ENCODE measurements at regions not wholly inside any gene's neighbourhood (a gene's known extent, or its start where the extent isn't known, plus 50 kb on each side); places are given as distances from the start of the nearest gene placed in this dataset.
A peak's percentile ranks its signal among the peaks of the same experiment; 100 is the strongest.

GRCh38 chr16:59126486-59126885, 392.4 kb upstream of the GOT2 start:
- Mint-ChIP-seq H3K27ac (no peak overlapping the region), H3K9me3 (no peaks in the 10 kb centered on the region), H3K4me1 (peaks cover 11% of the 10 kb centered on the region), H3K36me3 (ENCODE audit: low read depth) (no peaks in the 10 kb centered on the region), H3K4me3 (no peak overlapping the region), H3K27me3 (ENCODE audit: low read depth) (no peaks in the 10 kb centered on the region)
- TF ChIP-seq CTCF (IDR thresholded peaks at IDR 0.05; ENCODE audit: unreplicated experiment in 3 of 3): no peak

GRCh38 chr16:59124056-59124455, 389.9 kb upstream of the GOT2 start:
- no peak for TF ChIP-seq CTCF (IDR thresholded peaks at IDR 0.05; ENCODE audit: unreplicated experiment in 3 of 3)
- Mint-ChIP-seq H3K27ac (no peak overlapping the region), H3K4me3 (no peak overlapping the region), H3K36me3 (ENCODE audit: low read depth) (no peaks in the 10 kb centered on the region), H3K27me3 (ENCODE audit: low read depth) (no peaks in the 10 kb centered on the region), H3K4me1 (peaks cover 16% of the 10 kb centered on the region), H3K9me3 (no peaks in the 10 kb centered on the region)

GRCh38 chr16:59123479-59123878, 389.4 kb upstream of the GOT2 start:
- Mint-ChIP-seq H3K9me3 (no peaks in the 10 kb centered on the region), H3K4me3 (no peak overlapping the region), H3K36me3 (ENCODE audit: low read depth) (no peaks in the 10 kb centered on the region), H3K27ac (no peak overlapping the region), H3K27me3 (ENCODE audit: low read depth) (no peaks in the 10 kb centered on the region), H3K4me1 (peaks cover 16% of the 10 kb centered on the region)
- TF ChIP-seq CTCF (IDR thresholded peaks at IDR 0.05; ENCODE audit: unreplicated experiment in 3 of 3): no peak

- no peak for TF ChIP-seq CTCF (IDR thresholded peaks at IDR 0.05; ENCODE audit: unreplicated experiment in 3 of 3)
- no peaks in the 10 kb centered on the region for H3K36me3 Mint-ChIP-seq (ENCODE audit: low read depth)
- H3K4me1 Mint-ChIP-seq: peaks cover 16% of the 10 kb centered on the region
- H3K27ac Mint-ChIP-seq: no peak overlapping the region
- no peaks in the 10 kb centered on the region for H3K9me3 Mint-ChIP-seq
- no peaks in the 10 kb centered on the region for H3K27me3 Mint-ChIP-seq (ENCODE audit: low read depth)
- no peak overlapping the region for H3K4me3 Mint-ChIP-seq
Observed at GRCh38 chr16:59122262-59122537, 388.1 kb upstream of the GOT2 start.

- H3K27ac Mint-ChIP-seq: peak overlapping the region in 2 of 3 experiments; percentile 16 to 74
- no peak for TF ChIP-seq CTCF (IDR thresholded peaks at IDR 0.05; ENCODE audit: unreplicated experiment in 3 of 3)
- no peak overlapping the region for H3K4me3 Mint-ChIP-seq
- peaks cover 16% of the 10 kb centered on the region for H3K4me1 Mint-ChIP-seq
- no peaks in the 10 kb centered on the region for H3K36me3 Mint-ChIP-seq (ENCODE audit: low read depth)
- no peaks in the 10 kb centered on the region for H3K27me3 Mint-ChIP-seq (ENCODE audit: low read depth)
- no peaks in the 10 kb centered on the region for H3K9me3 Mint-ChIP-seq
Observed at GRCh38 chr16:59121411-59122261, 387.5 kb upstream of the GOT2 start.

GRCh38 chr16:59116744-59117143, 382.6 kb upstream of the GOT2 start:
- no peaks in the 10 kb centered on the region for H3K36me3 Mint-ChIP-seq (ENCODE audit: low read depth)
- H3K4me1 Mint-ChIP-seq: peaks cover 8% of the 10 kb centered on the region
- H3K27ac Mint-ChIP-seq: no peak overlapping the region
- no peak for TF ChIP-seq CTCF (IDR thresholded peaks at IDR 0.05; ENCODE audit: unreplicated experiment in 3 of 3)
- H3K4me3 Mint-ChIP-seq: no peak overlapping the region
- no peaks in the 10 kb centered on the region for H3K27me3 Mint-ChIP-seq (ENCODE audit: low read depth)
- no peaks in the 10 kb centered on the region for H3K9me3 Mint-ChIP-seq

Measured in nephron (organoid).